Karpas-422 (cell line): ENCODE measurements at regions not wholly inside any gene's neighbourhood (a gene's known extent, or its start where the extent isn't known, plus 50 kb on each side); places are given as distances from the start of the nearest gene placed in this dataset.

Experiments
- DNase-seq: peaks from one replicate; pipeline ENCODE4 v3.0.0-alpha.2; 2015
- H2AFZ ChIP-seq: fragments of 200-600 bp; sonication (generic); 2 replicates; pipeline ENCODE4 v1.6.1; 2014; ENCODE audit warnings: antibody characterized with exemption, low read length, mixed read lengths
- H3K27ac ChIP-seq: fragments of 200-600 bp; sonication (generic); 2 replicates; pipeline ENCODE4 v1.5.1; 2014; ENCODE audit warnings: mild to moderate bottlenecking, low read length, moderate library complexity
- H3K27me3 ChIP-seq: fragments of 200-600 bp; sonication (generic); 2 replicates; pipeline ENCODE4 v1.6.1; 2014; ENCODE audit warnings: low read length, mixed read lengths
- H3K36me3 ChIP-seq: fragments of 200-600 bp; sonication (generic); 2 replicates; pipeline ENCODE4 v1.6.1; 2014; ENCODE audit warnings: low read length, mixed read lengths; ENCODE audit not compliant: insufficient read depth
- H3K4me1 ChIP-seq: fragments of 200-600 bp; sonication (generic); 2 replicates; pipeline ENCODE4 v1.6.1; 2014; ENCODE audit warnings: mild to moderate bottlenecking, low read length, mixed read lengths
- H3K4me2 ChIP-seq: fragments of 200-600 bp; sonication (generic); 2 replicates; pipeline ENCODE4 v1.6.1; 2014; ENCODE audit warnings: low read length, low read depth, mild to moderate bottlenecking; ENCODE audit not compliant: poor library complexity, severe bottlenecking
- H3K4me3 ChIP-seq: fragments of 200-600 bp; sonication (generic); 2 replicates; pipeline ENCODE4 v1.5.1; 2014; ENCODE audit warnings: mild to moderate bottlenecking, antibody characterized with exemption, low read length, mixed read lengths
- H3K79me2 ChIP-seq: fragments of 200-600 bp; sonication (generic); 2 replicates; pipeline ENCODE4 v1.6.1; 2014; ENCODE audit warnings: mild to moderate bottlenecking, low read length, mixed read lengths
- H3K9ac ChIP-seq: fragments of 200-600 bp; sonication (generic); 2 replicates; pipeline ENCODE4 v1.6.0; 2014; ENCODE audit warnings: low read length
- H3K9me2 ChIP-seq: fragments of 200-600 bp; sonication (generic), shearing (Covaris generic); replicated peaks from 2 replicates; pipeline ENCODE4 v1.6.0; 2014; ENCODE audit warnings: mild to moderate bottlenecking, low read length, moderate library complexity; ENCODE audit not compliant: insufficient read depth
- H3K9me3 ChIP-seq: fragments of 300-700, 200-600 bp; sonication (generic); 2 replicates; pipeline ENCODE4 v1.6.1; 2014; ENCODE audit warnings: low read length, mixed read lengths
- H4K20me1 ChIP-seq: fragments of 200-600 bp; sonication (generic); 2 replicates; pipeline ENCODE4 v1.6.1; 2014; ENCODE audit warnings: mild to moderate bottlenecking, antibody characterized with exemption, low read length, low read depth; ENCODE audit not compliant: insufficient read depth

DNA sequence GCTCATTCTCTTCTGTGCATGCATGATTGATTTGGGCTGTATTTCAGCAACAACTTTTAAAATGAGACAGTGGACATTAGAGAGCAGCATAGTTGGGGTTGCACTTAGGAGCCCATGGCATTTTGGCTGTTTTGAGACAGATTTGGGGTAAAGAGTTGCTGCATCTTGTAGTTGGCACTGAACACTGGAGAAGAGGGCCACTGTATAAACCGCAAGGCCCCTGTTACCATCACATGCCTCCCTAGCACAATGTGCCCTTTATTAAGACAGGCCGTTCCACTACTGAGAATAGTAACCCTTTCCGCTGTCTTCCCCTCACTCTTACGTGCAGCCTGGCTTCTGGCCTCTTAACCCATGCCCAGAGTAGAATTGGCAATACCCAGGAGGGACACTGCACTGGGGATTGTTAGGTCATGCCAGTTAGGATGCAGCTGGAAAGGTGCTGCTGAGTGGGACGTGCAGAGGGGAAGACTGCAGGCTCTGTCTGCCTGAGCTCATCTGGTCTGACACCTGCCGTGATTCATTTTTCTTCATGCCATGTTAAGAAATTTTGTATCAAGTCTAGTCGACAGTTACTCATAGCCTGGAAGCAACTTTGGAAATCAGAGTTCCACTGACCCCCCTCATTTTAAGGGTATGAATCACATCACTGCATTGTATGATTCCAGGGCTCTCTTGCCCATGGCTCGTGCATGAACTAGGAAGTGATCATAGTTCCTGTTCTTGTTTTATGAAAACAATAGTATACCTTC is 146.9 kb upstream of the DMRT1 start:
- H3K4me1 ChIP-seq: peaks cover 42% of the 10 kb centered on the region
- H3K79me2 ChIP-seq: peaks cover 18% of the 10 kb centered on the region
- no peak overlapping the region for H2AFZ ChIP-seq
- no peaks in the 10 kb centered on the region for H3K36me3 ChIP-seq
- no peak for DNase-seq
- H3K9me3 ChIP-seq: no peaks in the 10 kb centered on the region
- no peak overlapping the region for H3K9ac ChIP-seq
- no peaks in the 10 kb centered on the region for H3K27me3 ChIP-seq
- H3K4me2 ChIP-seq: no peak overlapping the region
- H3K27ac ChIP-seq: no peak overlapping the region
- no peak overlapping the region for H3K4me3 ChIP-seq
- no peaks in the 10 kb centered on the region; the same call in 1 of the 2 replicates for H4K20me1 ChIP-seq
- no peaks in the 10 kb centered on the region for H3K9me2 ChIP-seq

DNA sequence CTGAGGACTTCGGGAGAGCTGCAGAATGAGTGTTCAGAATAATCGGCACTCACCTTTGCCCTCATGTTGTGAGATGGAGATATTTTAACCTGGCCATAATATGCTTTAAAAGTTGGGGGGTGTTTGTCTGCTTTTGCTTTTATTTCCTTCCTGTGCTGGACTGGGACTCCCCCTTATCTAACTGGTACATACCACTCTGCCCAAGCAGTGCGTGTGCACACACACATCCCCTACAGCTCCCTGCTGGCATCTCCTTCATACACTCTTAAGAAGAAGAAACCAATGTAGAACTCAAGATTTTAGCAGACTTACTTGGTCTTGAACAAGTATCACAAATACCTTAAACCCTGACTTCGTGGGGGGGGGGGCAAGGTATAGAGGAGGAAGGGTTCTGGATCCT is 146.2 kb upstream of the DMRT1 start:
- Histone ChIP-seq H3K79me2 (peaks cover 18% of the 10 kb centered on the region), H3K4me1 (peaks cover 42% of the 10 kb centered on the region), H3K27me3 (no peaks in the 10 kb centered on the region), H3K4me3 (no peak overlapping the region), H4K20me1 (no peaks in the 10 kb centered on the region; the same call in 1 of the 2 replicates), H3K9me2 (no peaks in the 10 kb centered on the region), H3K4me2 (no peak overlapping the region), H2AFZ (no peak overlapping the region), H3K9ac (no peak overlapping the region), H3K27ac (no peak overlapping the region), H3K9me3 (no peaks in the 10 kb centered on the region), H3K36me3 (no peaks in the 10 kb centered on the region)
- no peak for DNase-seq

DNA sequence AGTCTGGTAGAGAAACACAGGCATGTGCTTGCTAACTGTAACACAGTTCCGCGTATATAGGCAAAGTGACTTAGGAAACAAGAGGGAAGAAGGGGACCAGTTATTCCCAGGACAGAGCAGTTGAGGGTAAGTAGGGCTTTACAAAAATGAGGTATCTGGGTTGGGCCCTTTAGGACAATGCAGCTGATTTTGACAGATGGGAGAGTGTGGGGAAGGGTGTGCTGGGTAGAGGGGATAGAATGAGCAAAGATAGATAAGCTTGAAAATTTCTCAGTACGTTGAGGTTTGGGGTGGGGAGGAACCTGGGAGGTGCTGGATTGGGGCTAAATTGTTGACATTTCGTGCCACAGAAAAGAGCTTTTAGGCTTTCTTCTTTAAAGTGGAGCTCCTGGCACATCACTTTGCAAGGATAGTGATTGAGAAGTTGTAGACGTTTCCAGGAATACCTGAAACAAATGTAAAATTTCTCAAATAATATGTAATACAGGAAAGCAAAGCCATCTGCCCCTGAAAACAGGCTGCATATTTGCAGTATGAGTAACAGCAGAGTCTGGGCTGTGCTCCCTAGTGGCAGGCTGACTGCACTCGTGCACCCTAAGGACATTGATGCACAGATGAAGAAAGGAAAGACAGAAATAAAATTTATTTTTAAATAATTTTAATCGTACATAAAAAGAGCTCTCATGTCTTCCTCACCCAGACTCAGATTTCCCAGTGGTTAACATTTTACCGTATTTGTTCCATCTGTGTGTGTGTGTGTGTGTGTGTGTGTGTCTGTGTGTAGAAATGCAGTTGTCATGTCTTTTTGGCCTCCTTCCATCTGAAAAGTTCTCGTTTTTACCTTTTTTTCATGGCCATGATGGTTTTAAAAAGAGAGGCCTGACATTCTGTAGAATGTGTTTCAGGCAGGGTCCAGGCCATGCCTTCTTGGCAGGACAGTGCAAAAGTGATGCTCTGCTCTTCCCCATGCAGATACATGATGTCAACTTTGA is 144.9 kb upstream of the DMRT1 start:
- no peaks in the 10 kb centered on the region for H3K36me3 ChIP-seq
- H3K9me3 ChIP-seq: no peaks in the 10 kb centered on the region
- no peak for DNase-seq
- peaks cover 18% of the 10 kb centered on the region for H3K79me2 ChIP-seq
- no peaks in the 10 kb centered on the region for H3K27me3 ChIP-seq
- H3K4me1 ChIP-seq: peaks cover 42% of the 10 kb centered on the region
- H2AFZ ChIP-seq: no peak overlapping the region
- no peak overlapping the region for H3K27ac ChIP-seq
- H3K4me3 ChIP-seq: no peak overlapping the region
- H4K20me1 ChIP-seq: no peaks in the 10 kb centered on the region; the same call in 1 of the 2 replicates
- H3K9ac ChIP-seq: no peak overlapping the region
- no peak overlapping the region for H3K4me2 ChIP-seq
- no peaks in the 10 kb centered on the region for H3K9me2 ChIP-seq

DNA sequence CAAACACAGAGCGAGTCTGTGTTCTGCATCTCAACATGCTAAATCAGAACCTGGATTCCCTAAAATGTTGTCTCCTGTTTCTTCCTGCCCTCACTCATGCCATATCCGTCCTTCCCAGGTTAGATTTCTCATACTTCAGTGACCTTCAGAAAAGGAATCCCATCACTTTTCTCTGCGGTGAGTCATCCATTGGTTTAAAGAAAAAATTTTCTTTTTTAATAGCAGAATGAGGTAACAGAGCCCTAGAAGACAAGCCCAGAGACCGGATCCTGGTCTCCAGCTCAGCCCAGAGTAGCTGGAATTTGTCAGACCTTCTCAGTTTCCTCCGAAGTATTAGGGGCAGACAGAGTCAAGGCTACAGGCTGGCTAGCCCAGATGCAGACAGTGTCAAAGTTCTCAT is 143.2 kb upstream of the DMRT1 start:
- Histone ChIP-seq H3K36me3 (no peaks in the 10 kb centered on the region), H3K4me1 (peaks cover 42% of the 10 kb centered on the region), H3K79me2 (peaks cover 18% of the 10 kb centered on the region), H3K9me2 (no peaks in the 10 kb centered on the region), H2AFZ (no peak overlapping the region), H3K9me3 (no peaks in the 10 kb centered on the region), H3K9ac (no peak overlapping the region), H4K20me1 (no peaks in the 10 kb centered on the region; the same call in 1 of the 2 replicates), H3K27ac (no peak overlapping the region), H3K4me3 (no peak overlapping the region), H3K27me3 (no peaks in the 10 kb centered on the region), H3K4me2 (no peak overlapping the region)
- no peak for DNase-seq

DNA sequence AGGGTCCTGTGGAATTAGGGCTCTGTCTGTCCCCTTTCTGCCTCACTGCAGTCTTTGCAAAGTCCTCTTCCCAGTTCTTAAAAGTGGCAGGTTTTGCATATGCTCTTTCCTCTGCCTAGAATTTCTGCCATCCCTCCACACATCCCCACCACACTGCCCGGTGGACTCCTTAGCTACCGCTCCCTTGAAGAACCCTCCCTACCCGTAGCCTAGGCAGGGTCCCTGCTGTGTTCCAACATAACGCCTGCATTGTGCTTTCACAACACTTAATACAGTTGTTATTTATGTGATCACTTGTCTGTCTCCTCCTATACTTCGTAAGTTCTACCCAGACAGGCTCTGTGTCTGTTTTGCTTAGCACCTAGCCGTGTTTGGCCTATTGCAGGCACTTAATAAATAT is 142.5 kb upstream of the DMRT1 start:
- Histone ChIP-seq H3K9me2 (no peaks in the 10 kb centered on the region), H3K27ac (no peak overlapping the region), H3K4me3 (no peak overlapping the region), H3K79me2 (peaks cover 15% of the 10 kb centered on the region), H3K4me1 (peaks cover 42% of the 10 kb centered on the region), H3K9ac (no peak overlapping the region), H3K27me3 (no peaks in the 10 kb centered on the region), H3K36me3 (no peaks in the 10 kb centered on the region), H3K4me2 (no peak overlapping the region), H4K20me1 (no peaks in the 10 kb centered on the region; the same call in 1 of the 2 replicates), H3K9me3 (no peaks in the 10 kb centered on the region), H2AFZ (no peak overlapping the region)
- DNase-seq: no peak

DNA sequence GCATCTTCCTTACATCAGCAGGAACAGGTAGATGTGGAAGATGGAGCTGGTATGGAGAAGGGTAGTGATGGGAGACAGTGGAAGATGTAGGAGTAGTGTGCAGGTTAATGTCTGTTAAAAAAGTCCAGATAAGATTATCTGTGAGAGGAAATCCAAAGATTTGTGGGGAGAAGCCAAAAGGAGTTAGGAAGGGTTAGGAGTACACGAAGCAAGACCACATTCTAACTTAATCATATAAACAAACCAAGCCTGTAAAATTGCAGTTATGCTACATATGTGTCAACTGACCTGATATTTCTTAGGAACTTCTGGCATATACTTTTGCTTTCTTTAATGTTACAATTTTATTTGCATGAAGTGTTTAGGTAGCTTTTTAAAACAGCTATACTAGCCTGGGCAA is 142.1 kb upstream of the DMRT1 start:
- H3K9me2 ChIP-seq: no peaks in the 10 kb centered on the region
- no peak overlapping the region for H3K9ac ChIP-seq
- no peaks in the 10 kb centered on the region for H3K27me3 ChIP-seq
- no peaks in the 10 kb centered on the region for H3K9me3 ChIP-seq
- H3K79me2 ChIP-seq: peaks cover 10% of the 10 kb centered on the region
- no peaks in the 10 kb centered on the region for H3K36me3 ChIP-seq
- H3K27ac ChIP-seq: no peak overlapping the region
- H2AFZ ChIP-seq: no peak overlapping the region
- no peak overlapping the region for H3K4me2 ChIP-seq
- no peak for DNase-seq
- no peaks in the 10 kb centered on the region; the same call in 1 of the 2 replicates for H4K20me1 ChIP-seq
- no peak overlapping the region for H3K4me3 ChIP-seq
- H3K4me1 ChIP-seq: peaks cover 42% of the 10 kb centered on the region

DNA sequence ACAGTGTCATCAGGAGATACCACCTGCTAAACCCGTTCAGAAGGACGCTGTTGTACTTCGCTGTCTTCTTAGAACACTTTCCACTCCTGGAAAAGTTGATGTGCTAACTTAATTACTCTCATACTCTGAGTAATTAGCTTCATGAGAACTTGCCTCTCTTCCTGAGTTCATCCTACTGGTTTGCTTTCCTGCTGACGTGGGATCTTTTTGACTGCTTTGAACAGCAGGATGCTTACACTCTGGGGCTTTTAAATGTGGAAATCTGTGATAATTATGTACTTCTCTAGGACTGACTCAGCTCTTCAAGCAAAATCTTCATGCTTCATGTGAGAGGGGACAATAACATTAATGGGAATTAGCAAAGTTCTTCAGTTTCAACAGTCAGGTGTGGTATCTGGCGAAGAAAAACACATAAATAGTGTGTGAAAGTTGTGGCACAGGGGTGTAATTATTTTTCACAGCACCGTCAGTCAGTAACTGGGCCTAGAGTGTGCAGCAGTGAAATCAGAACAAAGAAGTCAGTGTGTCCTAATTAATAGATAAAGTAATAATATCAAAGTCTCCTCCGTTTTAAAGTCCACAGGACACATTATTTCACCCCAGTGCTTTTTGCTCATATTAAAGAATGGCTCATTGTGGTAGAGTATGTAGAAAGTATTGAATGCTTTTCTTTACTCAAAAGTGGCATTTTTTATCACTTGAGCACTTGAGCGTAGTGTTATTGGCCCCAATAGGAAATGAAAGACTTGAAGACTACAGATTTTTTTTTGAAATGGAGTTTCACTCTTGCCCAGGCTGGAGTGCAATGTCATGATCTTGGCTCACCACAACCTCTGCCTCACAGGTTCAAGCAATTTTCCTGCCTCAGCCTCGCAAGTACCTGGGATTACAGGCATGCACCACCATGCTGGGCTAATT is 140.9 kb upstream of the DMRT1 start:
- Histone ChIP-seq H3K9me2 (no peaks in the 10 kb centered on the region), H3K27ac (no peak overlapping the region), H3K36me3 (no peaks in the 10 kb centered on the region), H3K9ac (no peak overlapping the region), H3K9me3 (no peaks in the 10 kb centered on the region), H3K4me1 (peaks cover 35% of the 10 kb centered on the region), H3K27me3 (no peaks in the 10 kb centered on the region), H3K79me2 (peaks cover 10% of the 10 kb centered on the region), H4K20me1 (no peaks in the 10 kb centered on the region; the same call in 1 of the 2 replicates), H3K4me3 (no peak overlapping the region), H3K4me2 (no peak overlapping the region), H2AFZ (no peak overlapping the region)
- DNase-seq: no peak
